GM13976 (cell line): ENCODE measurements at regions not wholly inside any gene's neighbourhood (a gene's known extent, or its start where the extent isn't known, plus 50 kb on each side); places are given as distances from the start of the nearest gene placed in this dataset.

Experiments used
- DNase-seq: peaks from one replicate; pipeline ENCODE4 v3.0.0; 2012; ENCODE audit warnings: low spot score
- in situ Hi-C: fragments of 300-500 bp; cut with MboI; formaldehyde crosslinking; loops from one replicate; pipeline ENCODE4 v1.12.0; 2022; ENCODE audit warnings: low sequenced_read_pairs, mixed read lengths, inconsistent platforms; ENCODE audit not compliant: unreplicated experiment
- TF ChIP-seq, protein P1 (sequence below): IDR thresholded peaks from 2 replicates; pipeline ENCODE4 v1.5.1; 2012; ENCODE audit warnings: borderline replicate concordance, mild to moderate bottlenecking; ENCODE audit not compliant: insufficient read depth; ENCODE audit errors: extremely low read depth, missing control alignments, control extremely low read depth

DNA sequence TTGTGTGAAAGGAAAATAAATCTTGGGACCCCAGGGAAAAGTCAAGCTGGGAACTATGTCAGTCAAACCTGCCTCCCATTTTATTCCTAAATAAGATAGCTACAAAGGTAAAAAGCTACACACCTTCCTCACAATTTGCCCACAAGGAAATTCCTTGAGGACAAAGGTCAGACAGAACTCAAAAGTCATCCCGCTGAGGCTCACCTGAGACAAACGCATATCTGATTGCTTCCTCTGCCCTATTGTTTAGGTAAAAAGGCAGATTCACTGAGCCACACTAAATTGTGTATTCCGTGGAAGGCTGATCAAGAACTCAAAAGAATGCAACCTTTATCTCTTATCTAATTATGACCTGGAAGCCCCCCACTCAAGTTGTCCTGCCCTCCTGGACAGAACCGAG, 58.7 kb upstream of the MAML3 start:
- in situ Hi-C loops, result no loop called here
- TF ChIP-seq, protein P1, sequence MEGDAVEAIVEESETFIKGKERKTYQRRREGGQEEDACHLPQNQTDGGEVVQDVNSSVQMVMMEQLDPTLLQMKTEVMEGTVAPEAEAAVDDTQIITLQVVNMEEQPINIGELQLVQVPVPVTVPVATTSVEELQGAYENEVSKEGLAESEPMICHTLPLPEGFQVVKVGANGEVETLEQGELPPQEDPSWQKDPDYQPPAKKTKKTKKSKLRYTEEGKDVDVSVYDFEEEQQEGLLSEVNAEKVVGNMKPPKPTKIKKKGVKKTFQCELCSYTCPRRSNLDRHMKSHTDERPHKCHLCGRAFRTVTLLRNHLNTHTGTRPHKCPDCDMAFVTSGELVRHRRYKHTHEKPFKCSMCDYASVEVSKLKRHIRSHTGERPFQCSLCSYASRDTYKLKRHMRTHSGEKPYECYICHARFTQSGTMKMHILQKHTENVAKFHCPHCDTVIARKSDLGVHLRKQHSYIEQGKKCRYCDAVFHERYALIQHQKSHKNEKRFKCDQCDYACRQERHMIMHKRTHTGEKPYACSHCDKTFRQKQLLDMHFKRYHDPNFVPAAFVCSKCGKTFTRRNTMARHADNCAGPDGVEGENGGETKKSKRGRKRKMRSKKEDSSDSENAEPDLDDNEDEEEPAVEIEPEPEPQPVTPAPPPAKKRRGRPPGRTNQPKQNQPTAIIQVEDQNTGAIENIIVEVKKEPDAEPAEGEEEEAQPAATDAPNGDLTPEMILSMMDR, result no peak
- no peak for DNase-seq

DNA sequence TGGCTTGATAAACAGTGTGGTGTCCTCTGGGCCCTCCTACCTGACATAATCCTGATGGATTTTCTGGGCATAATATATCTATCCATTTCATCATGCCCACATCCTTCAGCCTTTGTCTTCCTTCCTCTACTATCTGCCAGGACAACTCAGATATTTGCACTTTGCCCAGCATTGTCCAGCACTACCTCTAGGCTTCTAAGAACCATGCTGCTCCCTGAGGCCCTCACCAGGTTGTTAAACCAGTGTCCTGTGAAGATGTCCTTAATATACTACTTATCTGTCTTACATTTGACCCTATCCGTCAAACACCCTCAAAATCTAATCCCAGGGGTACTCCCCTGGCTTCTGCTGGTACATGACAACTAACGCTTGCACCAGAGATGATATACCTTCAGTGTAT, 58.2 kb upstream of the MAML3 start:
- TF ChIP-seq, protein P1, result no peak
- no peak for DNase-seq
- in situ Hi-C loops, result no loop called here

DNA sequence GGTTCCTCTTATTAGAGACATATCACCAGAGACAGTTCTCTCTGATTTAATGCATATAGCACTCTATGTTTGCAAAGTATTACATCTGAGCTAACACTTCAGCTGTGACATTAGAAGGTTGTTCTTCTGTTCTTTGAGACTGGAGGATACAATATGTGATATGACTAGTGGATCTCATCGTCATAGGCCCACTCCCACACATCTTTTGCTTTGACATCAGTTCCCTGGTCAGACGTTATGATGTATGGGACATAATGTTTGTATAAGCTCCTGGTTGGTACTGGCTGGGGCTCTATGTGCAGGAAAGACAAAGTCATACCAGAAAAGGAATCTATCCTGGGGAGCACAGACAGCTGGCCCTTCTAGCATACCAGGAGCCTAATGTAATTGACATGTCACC, 57.7 kb upstream of the MAML3 start:
- TF ChIP-seq, protein P1, result no peak
- DNase-seq, result no peak
- in situ Hi-C loops, result no loop called here

DNA sequence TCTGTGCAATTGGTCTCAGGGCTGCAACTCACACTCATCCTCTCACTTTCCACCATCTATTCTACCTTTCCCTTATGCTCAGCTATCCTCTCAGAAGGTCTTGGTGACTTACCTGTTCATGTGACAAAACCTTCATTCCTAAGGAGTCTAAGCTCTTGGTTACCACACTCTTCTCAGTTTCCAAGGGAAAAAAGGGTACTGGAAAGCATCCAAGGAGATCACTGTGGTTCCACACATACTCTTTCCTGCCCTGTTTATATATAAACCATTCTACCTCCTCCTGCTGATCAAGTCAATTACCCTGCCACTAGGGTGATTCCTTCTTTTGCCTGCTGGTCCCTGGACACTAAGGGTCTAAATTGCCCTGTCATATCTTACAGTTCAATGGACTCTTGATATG, 57.2 kb upstream of the MAML3 start:
- in situ Hi-C loops, result no loop called here
- TF ChIP-seq, protein P1, result no peak
- DNase-seq, result no peak

DNA sequence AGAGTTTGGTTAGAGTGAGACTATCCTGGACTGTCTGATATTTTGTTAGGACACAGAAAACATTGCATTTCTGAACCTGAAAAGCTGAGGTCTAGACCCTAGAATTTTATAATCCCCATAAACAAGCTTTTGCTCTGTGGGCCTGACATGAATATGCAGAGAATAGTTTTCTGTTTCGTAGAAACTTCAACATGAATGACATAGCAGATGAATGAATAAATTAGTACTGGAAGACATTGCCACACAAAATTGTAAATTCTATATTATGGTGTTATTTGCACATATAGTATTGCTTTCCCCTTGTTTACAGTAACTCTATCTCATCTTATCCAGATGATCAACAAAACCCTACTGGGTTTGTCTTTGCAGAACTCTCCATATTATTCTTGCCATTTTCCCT, 54.9 kb upstream of the MAML3 start:
- no peak for DNase-seq
- TF ChIP-seq, protein P1, result no peak
- in situ Hi-C loops, result no loop called here
